ENCODE measurements at regions not wholly inside any gene's neighbourhood (a gene's known extent, or its start where the extent isn't known, plus 50 kb on each side); places are given as distances from the start of the nearest gene placed in this dataset.
A peak's percentile ranks its signal among the peaks of the same experiment; 100 is the strongest.

- no peaks in the 10 kb centered on the region for H3K27me3 ChIP-seq (ENCODE audit: control insufficient read depth in 2 of 2, insufficient read depth in 2 of 2, low read length in 2 of 2)
- ChIA-PET CTCF (ENCODE audit: low intra/inter-chr PET ratio) (no interaction called here), POLR2A (interaction anchor here (1.5 to 2.0 kb wide), 2 partner anchors 11 to 23 kb away, joined by 4 to 6 read pairs; no protein-coding TSS in a partner anchor)
- no peak overlapping the region for H3K9ac ChIP-seq (ENCODE audit: insufficient read depth in 1 of 2, low read depth in 2 of 2, low read length in 2 of 2)
- WGBS (ENCODE audit: insufficient coverage, low coverage, missing lambda C conversion rate) = 40% methylated on average over 2 of the region's 2 CpGs
- TF ChIP-seq POLR2AphosphoS2 (IDR thresholded peaks at IDR 0.05; ENCODE audit: low read length) (peak; percentile 66; the same call in 1 of the 2 replicates), ZFPM2 (CRISPR knock-in tag; IDR thresholded peaks at IDR 0.05) (no peak), MECOM (CRISPR knock-in tag; IDR thresholded peaks at IDR 0.05) (no peak), FOXP1 (CRISPR knock-in tag; IDR thresholded peaks at IDR 0.05) (no peak), ZC3H8 (IDR thresholded peaks at IDR 0.05) (no peak), SMAD1 (IDR thresholded peaks at IDR 0.05; ENCODE audit: low read depth, low read length, partially characterized antibody) (no peak), ERF (CRISPR knock-in tag; IDR thresholded peaks at IDR 0.05) (no peak), DDX20 (tag; IDR thresholded peaks at IDR 0.05; ENCODE audit: low read depth) (no peak), MYBL2 (IDR thresholded peaks at IDR 0.05; ENCODE audit: low read depth) (no peak), MYBL2 (CRISPR knock-in tag; IDR thresholded peaks at IDR 0.05; ENCODE audit: borderline replicate concordance) (no peak), FOXJ2 (tag; IDR thresholded peaks at IDR 0.05) (no peak), ETV5 (CRISPR knock-in tag; IDR thresholded peaks at IDR 0.05; ENCODE audit: low read depth) (no peak), POLR2AphosphoS5 (IDR thresholded peaks at IDR 0.05; ENCODE audit: control insufficient read depth, insufficient read depth, low read depth, low read length) (peak; percentile 66; the same call in 1 of the 2 replicates), FOXK2 (conservative IDR thresholded peaks at IDR 0.05 in 1 of 2, IDR thresholded peaks at IDR 0.05 in 1 of 2; ENCODE audit: low read depth in 2 of 2) (no peak), ZNF324 (CRISPR knock-in tag; IDR thresholded peaks at IDR 0.05) (no peak), RAD51 (IDR thresholded peaks at IDR 0.05; ENCODE audit: borderline replicate concordance, low read depth) (no peak), XRCC5 (IDR thresholded peaks at IDR 0.05; ENCODE audit: low read depth, low read length) (no peak)
- TF ChIP-seq, protein P1, sequence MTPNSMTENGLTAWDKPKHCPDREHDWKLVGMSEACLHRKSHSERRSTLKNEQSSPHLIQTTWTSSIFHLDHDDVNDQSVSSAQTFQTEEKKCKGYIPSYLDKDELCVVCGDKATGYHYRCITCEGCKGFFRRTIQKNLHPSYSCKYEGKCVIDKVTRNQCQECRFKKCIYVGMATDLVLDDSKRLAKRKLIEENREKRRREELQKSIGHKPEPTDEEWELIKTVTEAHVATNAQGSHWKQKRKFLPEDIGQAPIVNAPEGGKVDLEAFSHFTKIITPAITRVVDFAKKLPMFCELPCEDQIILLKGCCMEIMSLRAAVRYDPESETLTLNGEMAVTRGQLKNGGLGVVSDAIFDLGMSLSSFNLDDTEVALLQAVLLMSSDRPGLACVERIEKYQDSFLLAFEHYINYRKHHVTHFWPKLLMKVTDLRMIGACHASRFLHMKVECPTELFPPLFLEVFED (CRISPR knock-in tag; conservative IDR thresholded peaks at IDR 0.05) = peak; percentile 51; the same call in 1 of the 2 replicates
- TF ChIP-seq, protein P2, sequence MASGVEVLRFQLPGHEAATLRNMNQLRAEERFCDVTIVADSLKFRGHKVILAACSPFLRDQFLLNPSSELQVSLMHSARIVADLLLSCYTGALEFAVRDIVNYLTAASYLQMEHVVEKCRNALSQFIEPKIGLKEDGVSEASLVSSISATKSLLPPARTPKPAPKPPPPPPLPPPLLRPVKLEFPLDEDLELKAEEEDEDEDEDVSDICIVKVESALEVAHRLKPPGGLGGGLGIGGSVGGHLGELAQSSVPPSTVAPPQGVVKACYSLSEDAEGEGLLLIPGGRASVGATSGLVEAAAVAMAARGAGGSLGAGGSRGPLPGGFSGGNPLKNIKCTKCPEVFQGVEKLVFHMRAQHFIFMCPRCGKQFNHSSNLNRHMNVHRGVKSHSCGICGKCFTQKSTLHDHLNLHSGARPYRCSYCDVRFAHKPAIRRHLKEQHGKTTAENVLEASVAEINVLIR (CRISPR knock-in tag; IDR thresholded peaks at IDR 0.05) = no peak
- BruUV-seq (replicated peaks) = no TSS peak
- no peaks in the 10 kb centered on the region for H3K9me1 ChIP-seq (ENCODE audit: control insufficient read depth, insufficient read depth, low read length)
- no peaks in the 10 kb centered on the region for H4K20me1 ChIP-seq (replicated peaks; ENCODE audit: control insufficient read depth, insufficient read depth, low read length)
- no peaks in the 10 kb centered on the region for H3K9me3 ChIP-seq (replicated peaks; ENCODE audit: control insufficient read depth, insufficient read depth, low read depth, low read length)
- no peak overlapping the region for H3K4me2 ChIP-seq (ENCODE audit: insufficient read depth, low read length)
- in situ Hi-C loops (cut with MboI) = no loop called here
- DNase-seq (ENCODE audit: extremely low read depth in 1 of 4, low spot score in 3 of 4) = no peak
- H3K4me3 ChIP-seq = no peak overlapping the region
- peak; percentile 25 for ATAC-seq
- peaks cover 41% of the 10 kb centered on the region for H3K36me3 ChIP-seq (ENCODE audit: control insufficient read depth, insufficient read depth, low read length)
- H3K4me1 ChIP-seq (replicated peaks in 1 of 2; ENCODE audit: control insufficient read depth in 2 of 2, insufficient read depth in 2 of 2, low read length in 2 of 2) = no peaks in the 10 kb centered on the region; a peak in 1 of 5 replicates
- intact Hi-C loops (cut with micrococcal nuclease) = no loop called here
- FAIRE-seq = no peak
- H3K79me2 ChIP-seq (ENCODE audit: control insufficient read depth, insufficient read depth, low read length) = no peaks in the 10 kb centered on the region
- no peak overlapping the region for H3K27ac ChIP-seq (ENCODE audit: extremely low read depth, low read depth, low read length)
- no peak overlapping the region for H2AFZ ChIP-seq (ENCODE audit: low read depth, low read length)
Observed at GRCh38 chr17:27066315-27066714, 227.6 kb upstream of the WSB1 start.

All from K562 (cell line).